Ovary (tissue), 7 donors: ENCODE measurements at regions not wholly inside any gene's neighbourhood (a gene's known extent, or its start where the extent isn't known, plus 50 kb on each side); places are given as distances from the start of the nearest gene placed in this dataset.

ENCODE experiments used
- DNase-seq, 5 donors: peaks; one replicate each; pipeline ENCODE4 v3.0.0-alpha.2; 2019 to 2020
- H3K27ac ChIP-seq, 2 donors: fragments of 200-600 bp; one replicate each; pipeline versions ENCODE4 v1.5.1 to v1.8.0; 2019 to 2022
- H3K27me3 ChIP-seq: fragments of 200-600 bp; one replicate; pipeline ENCODE4 v1.8.0; 2022
- H3K36me3 ChIP-seq: fragments of 200-600 bp; sonication (generic); one replicate; pipeline ENCODE4 v1.5.1; 2019
- H3K4me1 ChIP-seq: one replicate; pipeline ENCODE4 v1.8.1; 2013; ENCODE audit warnings: mild to moderate bottlenecking, moderate library complexity; ENCODE audit not compliant: insufficient read depth
- H3K4me3 ChIP-seq: fragments of 200-600 bp; sonication (generic); one replicate; pipeline ENCODE4 v1.5.1; 2017
- H3K9me3 ChIP-seq, 2 donors: fragments of 200-600 bp in 1 of 2; sonication (generic) in 1 of 2; one replicate each; pipeline versions ENCODE4 v1.5.1 to v1.8.1; 2013 to 2019; ENCODE audit warnings: mild to moderate bottlenecking in 1 of 2, moderate library complexity in 1 of 2
- CTCF ChIP-seq, 3 donors: fragments of 450-650 bp in 2 of 3; fragments of 200-600 bp in 1 of 3; IDR thresholded peaks; one replicate each; pipeline versions ENCODE4 v1.5.1 to v1.8.0; 2016 to 2022; ENCODE audit warnings: antibody characterized with exemption in 3 of 3, mild to moderate bottlenecking in 1 of 3
- EP300 ChIP-seq: sonication (generic); formaldehyde crosslinking; IDR thresholded peaks from one replicate; pipeline ENCODE4 v1.6.1; 2017; ENCODE audit warnings: antibody characterized with exemption
- POLR2A ChIP-seq: fragments of 450-650 bp; IDR thresholded peaks from one replicate; pipeline ENCODE4 v1.6.1; 2017; ENCODE audit warnings: antibody characterized with exemption, mild to moderate bottlenecking, moderate library complexity
- WGBS, 3 donors: extraction: QIAGEN DNeasy Blood & Tissue Kit in 1 of 3; methylation state at CpG; one replicate each; pipeline versions ENCODE4 v1.1.5 to v1.1.7; 2013 to 2017; 5-methylcytosine and 5-hydroxymethylcytosine counted together
- intact Hi-C, 4 donors: fragments of 100-400 bp; cut with DNase I; formaldehyde crosslinking; loops; one replicate each; pipeline versions ENCODE4 v1.11.0 to v1.15.1; 2022 to 2023
- donor health status: DM: no; HTN: no; CAD: no; lungs with moderate emphysema.
- donor health status: DM: no; HTN: no; CAD: no.
- donor health status: Bipolar disorder and iron deficiency.
- donor health status: DM: no; HTN: no; CAD: no.
- donor health status: DM: yes; HTN: yes; CAD: no.

- intact Hi-C loops = no loop called here
- TF ChIP-seq POLR2A = no peak
- TF ChIP-seq CTCF (IDR thresholded peaks at IDR 0.05) = no peak
- no peak for TF ChIP-seq EP300
- no peak for DNase-seq
- no peak overlapping the region for H3K4me3 ChIP-seq
- no peaks in the 10 kb centered on the region for H3K27me3 ChIP-seq
- H3K36me3 ChIP-seq = no peaks in the 10 kb centered on the region
- H3K4me1 ChIP-seq = no peaks in the 10 kb centered on the region
- no peak overlapping the region for H3K27ac ChIP-seq
- H3K9me3 ChIP-seq = no peaks in the 10 kb centered on the region
- 75 to 80% (median 80%) methylated on average over 2 of the region's 2 CpGs for WGBS, 3 donors
Measured at GRCh38 chr11:23023319-23023718, 163.0 kb upstream of the CCDC179 start.

- no peak for DNase-seq
- Histone ChIP-seq H3K36me3 (no peaks in the 10 kb centered on the region), H3K4me3 (no peak overlapping the region), H3K4me1 (no peaks in the 10 kb centered on the region), H3K27me3 (no peaks in the 10 kb centered on the region), H3K9me3 (no peaks in the 10 kb centered on the region), H3K27ac (no peak overlapping the region)
- intact Hi-C loops = no loop called here
- TF ChIP-seq CTCF (IDR thresholded peaks at IDR 0.05) (no peak), EP300 (no peak), POLR2A (no peak)
- WGBS, 3 donors = 56 to 74% (median 74%) methylated on average over 3 of the region's 3 CpGs
Measured at GRCh38 chr11:23041001-23041503, 180.8 kb upstream of the CCDC179 start.

GRCh38 chr11:23058656-23059055 is 198.4 kb upstream of the CCDC179 start:
- TF ChIP-seq CTCF (IDR thresholded peaks at IDR 0.05) (no peak), POLR2A (no peak), EP300 (no peak)

GRCh38 chr11:23063276-23063675 is 203.0 kb upstream of the CCDC179 start:
- H3K4me1 ChIP-seq = no peaks in the 10 kb centered on the region
- no peak overlapping the region for H3K4me3 ChIP-seq
- H3K36me3 ChIP-seq = no peaks in the 10 kb centered on the region
- no peaks in the 10 kb centered on the region for H3K9me3 ChIP-seq
- intact Hi-C loops = no loop called here
- TF ChIP-seq POLR2A = no peak
- TF ChIP-seq CTCF (IDR thresholded peaks at IDR 0.05) = no peak
- no peak for TF ChIP-seq EP300
- H3K27ac ChIP-seq = no peak overlapping the region
- no peak for DNase-seq
- H3K27me3 ChIP-seq = no peaks in the 10 kb centered on the region

More at GRCh38 chr11:23058656-23059055, 198.4 kb upstream of the CCDC179 start:
- Histone ChIP-seq H3K4me3 (no peak overlapping the region), H3K27me3 (no peaks in the 10 kb centered on the region), H3K4me1 (no peaks in the 10 kb centered on the region), H3K36me3 (no peaks in the 10 kb centered on the region), H3K27ac (no peak overlapping the region), H3K9me3 (no peaks in the 10 kb centered on the region)
- intact Hi-C loops = no loop called here
- DNase-seq = no peak
